ENCODE measurements at regions not wholly inside any gene's neighbourhood (a gene's known extent, or its start where the extent isn't known, plus 50 kb on each side); places are given as distances from the start of the nearest gene placed in this dataset.

DNA sequence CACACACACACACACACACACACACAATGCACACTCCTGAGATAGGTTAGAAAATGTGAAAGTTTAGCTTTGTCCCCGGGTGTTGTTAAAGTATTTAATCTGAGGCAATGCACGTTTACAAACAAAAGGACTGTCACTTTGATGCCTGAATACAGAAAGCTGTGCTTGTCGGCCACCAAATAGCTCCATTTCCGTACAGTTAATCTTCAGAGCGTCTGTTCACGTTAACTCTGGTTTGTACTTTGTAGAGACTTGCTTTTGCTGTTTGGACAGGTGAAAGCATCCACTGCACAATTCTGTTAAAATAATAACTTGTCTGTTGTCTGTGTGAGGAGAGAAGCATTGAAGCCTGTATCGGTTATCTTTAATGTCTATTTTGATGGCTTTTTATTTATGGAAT, 267.8 kb downstream of the FGF9 start:
- Mint-ChIP-seq H3K36me3 (no peaks in the 10 kb centered on the region), H3K27ac (no peak overlapping the region), H3K4me3 (no peak overlapping the region), H3K27me3 (no peaks in the 10 kb centered on the region), H3K4me1 (no peaks in the 10 kb centered on the region), H3K9me3 (no peaks in the 10 kb centered on the region)
- ATAC-seq = no peak

DNA sequence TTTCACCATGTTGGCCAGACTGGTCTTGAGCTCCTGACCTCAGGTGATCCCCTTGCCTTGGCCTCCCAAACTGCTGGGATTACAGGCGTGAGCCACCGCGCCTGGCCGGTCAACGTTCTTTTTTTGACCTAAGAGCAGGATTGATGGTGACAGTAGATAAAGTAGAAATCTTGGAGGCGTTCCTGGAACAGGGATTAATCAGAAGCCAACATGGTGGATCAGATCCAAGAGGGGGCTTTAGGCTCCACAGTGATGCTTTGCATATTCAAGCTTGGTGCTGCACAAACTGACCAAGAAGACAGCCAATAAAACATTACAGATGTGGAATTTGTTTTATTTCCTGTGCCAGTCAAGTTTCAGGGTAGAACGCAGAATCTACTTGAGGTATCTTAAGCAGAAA, 271.2 kb downstream of the FGF9 start:
- H3K4me1 Mint-ChIP-seq = no peaks in the 10 kb centered on the region
- H3K27me3 Mint-ChIP-seq = no peaks in the 10 kb centered on the region
- H3K4me3 Mint-ChIP-seq = no peak overlapping the region
- peaks cover 9% of the 10 kb centered on the region for H3K9me3 Mint-ChIP-seq
- H3K27ac Mint-ChIP-seq = no peak overlapping the region
- peaks cover 6% of the 10 kb centered on the region for H3K36me3 Mint-ChIP-seq
- ATAC-seq = no peak

GRCh38 chr13:21944610-21945009, 273.7 kb downstream of the FGF9 start:
- Mint-ChIP-seq H3K9me3 (peaks cover 9% of the 10 kb centered on the region), H3K4me1 (peaks cover 8% of the 10 kb centered on the region), H3K4me3 (no peak overlapping the region), H3K27me3 (no peaks in the 10 kb centered on the region), H3K27ac (no peak overlapping the region), H3K36me3 (peaks cover 6% of the 10 kb centered on the region)
- no peak for ATAC-seq

- no peak overlapping the region for H3K4me3 Mint-ChIP-seq
- peaks cover 9% of the 10 kb centered on the region for H3K9me3 Mint-ChIP-seq
- H3K36me3 Mint-ChIP-seq = peaks cover 6% of the 10 kb centered on the region
- peaks cover 8% of the 10 kb centered on the region for H3K4me1 Mint-ChIP-seq
- H3K27ac Mint-ChIP-seq = no peak overlapping the region
- no peaks in the 10 kb centered on the region for H3K27me3 Mint-ChIP-seq
- ATAC-seq = no peak
These were observed 274.3 kb downstream of the FGF9 start for GRCh38 chr13:21945195-21945594.

DNA sequence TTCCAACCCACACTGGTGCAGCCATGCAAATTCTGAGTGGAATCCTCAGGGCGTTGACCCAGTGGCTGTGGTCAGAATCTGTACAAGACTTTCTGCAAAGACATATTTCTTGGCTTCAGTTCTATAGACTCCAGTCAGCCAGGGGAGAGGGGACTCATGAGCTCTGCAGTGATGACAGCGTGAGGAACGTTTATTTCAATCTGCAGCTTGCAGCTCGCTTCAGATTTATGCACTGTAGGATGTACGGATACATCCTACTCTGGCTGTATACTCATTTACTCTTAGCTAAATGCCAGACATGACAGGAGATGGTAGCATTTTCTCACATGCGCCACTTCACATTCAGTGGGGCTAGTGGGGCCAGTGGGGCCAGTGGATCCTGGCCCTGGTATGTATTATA, 276.1 kb downstream of the FGF9 start:
- no peak for ATAC-seq
- Mint-ChIP-seq H3K4me1 (peaks cover 8% of the 10 kb centered on the region), H3K9me3 (peaks cover 9% of the 10 kb centered on the region)

DNA sequence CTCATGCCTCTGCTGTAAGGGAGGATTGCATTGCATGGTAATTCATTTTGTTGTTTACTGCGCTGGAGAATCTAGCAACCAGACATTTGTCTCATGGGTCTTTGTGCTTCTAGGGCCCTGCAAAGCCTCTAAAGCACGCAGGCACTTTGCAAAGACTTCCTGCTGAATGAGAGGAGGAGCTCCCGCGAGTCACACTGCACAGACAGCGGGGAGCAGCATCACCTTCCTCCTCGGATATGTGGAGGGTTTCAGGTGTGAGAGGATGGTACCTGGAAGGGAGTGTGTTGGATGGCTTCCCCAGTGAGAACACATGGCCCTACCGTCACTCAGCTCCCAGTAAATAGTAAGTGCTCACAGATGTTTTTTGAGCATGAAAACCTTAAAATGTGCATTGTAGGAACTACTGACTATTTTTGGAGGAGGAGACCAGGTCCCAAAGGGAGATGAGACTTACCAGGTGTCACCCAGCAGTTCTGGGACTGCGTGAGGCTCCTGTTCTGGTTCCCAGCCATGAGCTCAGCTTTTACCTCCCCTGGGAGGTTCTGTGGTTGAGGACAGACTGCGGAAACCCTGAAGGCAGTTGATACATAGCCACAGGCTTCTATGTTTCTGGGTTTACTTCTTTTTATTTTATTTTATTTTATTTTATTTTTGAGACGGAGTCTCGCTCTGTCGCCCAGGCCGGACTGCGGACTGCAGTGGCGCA, 278.0 kb downstream of the FGF9 start:
- H3K9me3 Mint-ChIP-seq = peaks cover 9% of the 10 kb centered on the region
- ATAC-seq = peak; percentile 47
- no peaks in the 10 kb centered on the region for H3K27me3 Mint-ChIP-seq
- no peak overlapping the region for H3K27ac Mint-ChIP-seq
- peaks cover 8% of the 10 kb centered on the region for H3K4me1 Mint-ChIP-seq
- peaks cover 6% of the 10 kb centered on the region for H3K36me3 Mint-ChIP-seq
- no peak overlapping the region for H3K4me3 Mint-ChIP-seq

More for the DNA sequence above, 276.1 kb downstream of the FGF9 start:
- H3K27ac Mint-ChIP-seq = no peak overlapping the region
- no peaks in the 10 kb centered on the region for H3K27me3 Mint-ChIP-seq
- peaks cover 6% of the 10 kb centered on the region for H3K36me3 Mint-ChIP-seq
- no peak overlapping the region for H3K4me3 Mint-ChIP-seq

GRCh38 chr13:21949818-21950429, 279.1 kb downstream of the FGF9 start:
- ATAC-seq = no peak
- H3K4me1 Mint-ChIP-seq = peaks cover 8% of the 10 kb centered on the region
- peaks cover 5% of the 10 kb centered on the region for H3K36me3 Mint-ChIP-seq
- H3K9me3 Mint-ChIP-seq = peaks cover 9% of the 10 kb centered on the region
- no peak overlapping the region for H3K27ac Mint-ChIP-seq
- H3K27me3 Mint-ChIP-seq = no peaks in the 10 kb centered on the region
- H3K4me3 Mint-ChIP-seq = no peak overlapping the region

GRCh38 chr13:21956666-21957065, 285.8 kb downstream of the FGF9 start:
- ATAC-seq = no peak
- peaks cover 10% of the 10 kb centered on the region for H3K27me3 Mint-ChIP-seq
- no peaks in the 10 kb centered on the region for H3K36me3 Mint-ChIP-seq
- H3K27ac Mint-ChIP-seq = no peak overlapping the region
- no peaks in the 10 kb centered on the region for H3K4me1 Mint-ChIP-seq
- peaks cover 7% of the 10 kb centered on the region for H3K9me3 Mint-ChIP-seq
- no peak overlapping the region for H3K4me3 Mint-ChIP-seq

- Mint-ChIP-seq H3K27me3 (peaks cover 10% of the 10 kb centered on the region), H3K27ac (no peak overlapping the region)
- ATAC-seq = no peak
These were observed 287.0 kb downstream of the FGF9 start for GRCh38 chr13:21957833-21958232.

GRCh38 chr13:21960108-21960507, 289.2 kb downstream of the FGF9 start:
- H3K9me3 Mint-ChIP-seq = peaks cover 10% of the 10 kb centered on the region
- no peak for ATAC-seq
- H3K4me1 Mint-ChIP-seq = no peaks in the 10 kb centered on the region
- no peak overlapping the region for H3K4me3 Mint-ChIP-seq
- H3K27ac Mint-ChIP-seq = no peak overlapping the region
- no peaks in the 10 kb centered on the region for H3K36me3 Mint-ChIP-seq
- peaks cover 10% of the 10 kb centered on the region for H3K27me3 Mint-ChIP-seq

More at GRCh38 chr13:21957833-21958232, 287.0 kb downstream of the FGF9 start:
- H3K4me3 Mint-ChIP-seq = no peak overlapping the region
- peaks cover 10% of the 10 kb centered on the region for H3K9me3 Mint-ChIP-seq
- no peaks in the 10 kb centered on the region for H3K4me1 Mint-ChIP-seq
- no peaks in the 10 kb centered on the region for H3K36me3 Mint-ChIP-seq

DNA sequence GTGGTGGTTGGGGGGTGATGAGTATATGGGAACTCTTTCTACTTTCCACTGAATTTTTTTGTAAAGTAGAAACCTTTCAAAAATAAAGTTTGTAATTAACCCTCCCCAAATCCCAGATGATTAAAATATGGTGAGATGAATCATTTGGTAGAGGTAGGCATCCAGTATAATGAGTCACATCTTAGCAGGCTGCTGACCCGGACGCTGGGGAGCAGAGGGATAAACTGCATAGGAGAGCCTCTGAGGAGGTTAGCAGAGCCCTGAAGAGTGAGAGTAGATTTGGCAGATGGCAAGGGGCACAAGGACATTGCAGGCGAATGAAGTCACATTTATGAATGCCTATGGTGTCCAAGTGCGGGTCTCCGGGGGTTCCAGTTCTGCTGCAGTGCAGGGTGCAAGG, 293.8 kb downstream of the FGF9 start:
- Mint-ChIP-seq H3K27me3 (peaks cover 6% of the 10 kb centered on the region), H3K4me3 (no peak overlapping the region), H3K4me1 (no peaks in the 10 kb centered on the region), H3K9me3 (peaks cover 3% of the 10 kb centered on the region), H3K36me3 (no peaks in the 10 kb centered on the region), H3K27ac (no peak overlapping the region)
- no peak for ATAC-seq

- Mint-ChIP-seq H3K27me3 (peaks cover 2% of the 10 kb centered on the region), H3K36me3 (no peaks in the 10 kb centered on the region), H3K4me3 (no peak overlapping the region), H3K27ac (no peak overlapping the region), H3K9me3 (peaks cover 3% of the 10 kb centered on the region), H3K4me1 (no peaks in the 10 kb centered on the region)
- no peak for ATAC-seq
These were observed 294.2 kb downstream of the FGF9 start for GRCh38 chr13:21965095-21965494.

DNA sequence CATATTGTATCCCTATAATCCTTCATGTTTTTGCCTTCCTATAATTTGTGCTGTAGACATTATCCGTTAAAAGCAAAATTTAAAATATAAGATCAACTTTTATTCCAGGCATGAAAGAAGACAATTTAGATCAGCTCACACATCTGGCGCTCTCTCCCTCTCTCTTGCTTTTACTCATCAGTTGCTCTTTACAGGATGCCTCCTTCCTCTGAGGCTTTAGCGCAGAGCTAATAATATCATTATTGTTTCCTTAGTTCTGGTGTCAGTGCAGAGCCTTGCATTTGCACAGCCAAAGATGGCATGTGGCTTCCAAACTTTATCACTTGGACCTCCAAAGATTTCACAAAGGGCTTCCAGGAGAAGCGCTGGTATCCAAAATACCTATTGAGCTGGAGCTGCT, 295.1 kb downstream of the FGF9 start:
- Mint-ChIP-seq H3K36me3 (no peaks in the 10 kb centered on the region), H3K27ac (no peak overlapping the region), H3K4me1 (no peaks in the 10 kb centered on the region), H3K4me3 (no peak overlapping the region), H3K9me3 (peaks cover 3% of the 10 kb centered on the region), H3K27me3 (no peaks in the 10 kb centered on the region)
- ATAC-seq = no peak

GRCh38 chr13:21967871-21968270, 297.0 kb downstream of the FGF9 start:
- no peaks in the 10 kb centered on the region for H3K4me1 Mint-ChIP-seq
- no peak overlapping the region for H3K27ac Mint-ChIP-seq
- no peak for ATAC-seq
- H3K27me3 Mint-ChIP-seq = no peaks in the 10 kb centered on the region
- H3K9me3 Mint-ChIP-seq = no peaks in the 10 kb centered on the region
- no peaks in the 10 kb centered on the region for H3K36me3 Mint-ChIP-seq
- no peak overlapping the region for H3K4me3 Mint-ChIP-seq

GRCh38 chr13:21970172-21970571, 299.3 kb downstream of the FGF9 start:
- Mint-ChIP-seq H3K36me3 (no peaks in the 10 kb centered on the region), H3K27me3 (no peaks in the 10 kb centered on the region), H3K4me3 (no peak overlapping the region), H3K9me3 (no peaks in the 10 kb centered on the region), H3K27ac (no peak overlapping the region), H3K4me1 (no peaks in the 10 kb centered on the region)
- no peak for ATAC-seq

GRCh38 chr13:21970918-21971317, 300.0 kb downstream of the FGF9 start:
- Mint-ChIP-seq H3K36me3 (no peaks in the 10 kb centered on the region), H3K27me3 (no peaks in the 10 kb centered on the region), H3K9me3 (no peaks in the 10 kb centered on the region), H3K27ac (no peak overlapping the region), H3K4me3 (no peak overlapping the region), H3K4me1 (no peaks in the 10 kb centered on the region)
- ATAC-seq = no peak
